Activated CD8-positive, alpha-beta memory T cell treated with anti-CD3 and anti-CD28 coated beads, Interleukin-2, amount 50 U/mL, for 1 hour (primary cell): ENCODE measurements at regions not wholly inside any gene's neighbourhood (a gene's known extent, or its start where the extent isn't known, plus 50 kb on each side); places are given as distances from the start of the nearest gene placed in this dataset.

Experiments used
- DNase-seq: peaks from one replicate; pipeline ENCODE4 v3.0.0-alpha.2; 2020; ENCODE audit errors: extremely low read depth

DNA sequence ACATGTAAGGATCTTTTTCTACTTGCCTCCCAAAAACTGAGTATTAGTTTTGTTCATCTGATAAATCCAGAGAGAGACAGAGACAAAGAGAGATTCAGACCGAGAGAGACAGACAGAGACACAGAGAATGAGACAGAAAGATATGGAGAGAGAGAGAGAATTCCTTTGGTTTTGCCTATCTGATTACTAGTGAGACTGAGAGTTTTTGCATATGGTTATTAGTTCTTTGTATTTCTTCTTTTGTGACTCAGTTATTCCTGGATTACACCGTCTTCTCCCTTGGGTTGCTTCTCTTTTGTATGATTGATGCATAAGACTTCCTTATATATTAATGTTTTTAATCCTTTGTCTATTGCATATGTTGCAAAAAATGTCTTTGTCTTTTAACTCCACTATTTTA is 91.2 kb upstream of the SPATA31C2 start:
- no peak for DNase-seq

DNA sequence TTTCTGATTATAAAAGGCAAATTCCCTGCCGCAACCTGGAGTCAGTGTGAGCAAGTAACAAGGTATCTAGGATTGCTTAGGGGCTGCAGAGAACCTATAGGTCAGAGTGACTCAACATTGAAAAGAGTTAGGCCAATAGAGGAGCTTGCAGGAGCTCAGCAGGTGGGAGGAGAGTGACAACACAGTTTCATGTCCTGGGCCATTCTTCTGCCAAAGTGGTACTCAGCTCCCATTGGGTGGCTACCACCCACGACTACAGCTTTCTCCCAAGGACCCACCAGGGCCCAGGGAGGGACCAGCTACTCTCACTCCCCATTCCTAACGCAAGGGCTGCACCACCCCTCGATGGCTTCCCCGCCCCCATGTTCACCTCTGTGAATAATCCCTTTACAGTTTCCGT is 86.7 kb upstream of the SPATA31C2 start:
- DNase-seq, result no peak

- no peak for DNase-seq
Measured at GRCh38 chr9:88221105-88221504, 82.8 kb upstream of the SPATA31C2 start.

GRCh38 chr9:88220652-88221051 is 82.4 kb upstream of the SPATA31C2 start:
- DNase-seq, result no peak

- no peak for DNase-seq
Measured at GRCh38 chr9:88219601-88220000, 81.3 kb upstream of the SPATA31C2 start.

DNA sequence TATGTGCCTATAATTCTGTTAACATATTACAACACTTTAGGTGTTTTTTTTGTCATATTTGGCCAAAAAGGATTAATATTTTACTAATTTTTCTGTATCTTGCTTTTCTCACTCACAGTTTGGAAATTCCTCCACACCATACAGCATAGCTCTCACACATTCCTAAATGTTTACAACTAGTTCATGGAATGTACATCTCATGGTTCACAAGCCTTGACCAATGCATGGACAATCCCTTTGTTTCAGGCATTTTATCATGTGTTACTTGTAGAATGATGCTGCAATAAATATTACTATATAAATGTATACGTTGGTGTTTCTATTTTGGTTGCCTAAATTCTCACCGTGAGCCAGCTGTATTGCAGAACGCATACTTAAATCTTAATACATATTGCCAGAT is 80.5 kb upstream of the SPATA31C2 start:
- no peak for DNase-seq

DNA sequence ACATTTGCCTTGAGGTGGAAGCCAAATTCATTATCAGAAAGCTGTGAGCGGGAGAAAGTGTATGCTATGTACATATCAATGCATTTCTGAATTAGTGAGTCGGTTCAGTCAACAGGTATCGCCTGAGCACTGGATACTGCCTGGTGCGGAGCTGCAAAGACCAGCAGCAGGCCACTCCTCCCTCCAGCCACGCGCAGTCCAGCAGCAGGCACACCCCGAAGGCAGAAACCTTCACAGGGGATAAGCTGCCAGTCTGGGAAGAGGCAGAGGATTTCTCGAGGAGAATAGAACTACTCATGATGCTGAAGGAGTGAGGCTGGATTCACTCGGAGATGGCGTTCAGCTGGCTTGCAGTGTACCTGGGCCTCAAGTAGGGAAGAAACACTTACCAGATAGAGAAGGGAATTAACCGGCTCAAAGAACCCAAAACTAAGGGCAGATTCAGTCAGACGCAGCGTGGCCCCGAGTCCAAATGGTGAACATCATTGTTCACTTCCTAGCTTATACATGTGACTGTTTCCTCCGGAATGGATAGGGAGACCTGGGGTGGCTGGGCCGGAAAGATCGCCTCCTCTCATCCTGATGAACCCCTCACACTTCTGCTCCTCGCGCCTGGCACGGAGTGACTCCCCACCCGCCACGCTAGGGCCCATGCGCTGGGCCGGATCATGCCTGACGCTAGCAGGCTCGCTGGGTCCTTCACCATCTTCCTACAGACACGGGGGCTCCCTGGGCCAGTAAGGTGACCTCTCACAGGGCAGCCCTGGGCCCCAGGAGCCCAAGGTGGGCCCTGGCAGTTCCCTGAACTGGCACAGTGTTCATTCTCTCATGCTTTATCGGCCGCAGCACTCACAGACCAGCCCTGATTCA is 78.1 kb upstream of the SPATA31C2 start:
- no peak for DNase-seq

DNA sequence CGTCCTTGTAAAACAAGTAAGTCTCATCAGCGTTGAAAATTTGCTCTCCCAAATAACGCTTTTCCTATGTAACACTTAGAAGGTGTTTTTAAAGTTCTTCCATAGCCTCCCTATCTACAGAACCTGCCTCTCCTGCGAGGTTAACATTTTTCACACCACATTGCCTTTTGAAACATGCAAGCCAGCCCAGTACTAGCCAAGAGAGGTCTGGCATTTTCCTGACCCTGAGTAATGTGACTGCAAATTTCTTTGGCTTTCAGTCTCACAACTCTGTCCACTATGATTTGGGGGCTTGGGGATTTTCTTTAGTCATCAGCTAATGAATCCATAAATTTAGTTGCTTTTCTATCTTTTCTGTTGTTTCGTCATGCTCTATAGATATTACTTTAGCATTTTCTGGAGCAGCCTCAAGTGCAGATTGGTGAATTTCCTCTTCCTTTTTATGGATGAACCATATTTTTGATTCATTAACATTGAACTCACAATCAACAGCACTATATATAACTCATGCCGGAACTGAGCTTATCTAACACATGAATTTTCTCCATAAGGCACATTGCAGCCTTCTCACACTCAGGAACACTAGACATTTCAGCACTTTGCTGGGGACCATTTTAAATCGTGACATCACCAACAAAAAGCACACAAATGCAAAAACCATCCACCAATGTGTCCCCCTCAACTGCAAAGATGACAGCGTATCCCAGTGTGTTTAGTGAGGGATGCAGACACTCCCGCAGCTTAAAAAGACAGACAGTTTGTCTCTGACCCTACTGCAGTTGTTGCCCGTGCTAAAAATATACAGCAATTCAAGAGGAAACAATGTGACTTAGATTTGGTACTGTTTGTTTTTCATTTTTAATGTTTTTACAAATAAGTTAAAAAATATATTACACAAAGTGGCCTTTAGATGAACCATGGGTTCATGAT is 77.2 kb upstream of the SPATA31C2 start:
- no peak for DNase-seq

DNA sequence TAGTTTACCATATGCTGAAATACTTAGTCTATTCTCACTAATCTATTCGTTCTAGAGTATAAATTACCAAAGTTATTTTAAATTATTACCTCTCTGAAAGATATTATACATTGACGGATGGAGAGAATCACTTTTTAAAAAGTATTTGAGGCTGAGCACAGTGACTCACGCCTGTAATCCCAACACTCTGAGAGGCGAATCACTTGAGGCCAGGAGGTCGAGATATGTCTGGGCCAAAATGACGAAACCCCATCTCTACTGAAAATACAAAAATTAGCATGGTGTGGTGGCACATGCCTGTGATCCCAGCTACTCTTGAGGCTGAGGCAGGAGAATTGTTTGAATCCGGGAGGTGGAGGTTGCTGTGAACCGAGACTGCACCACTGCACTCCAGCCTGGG is 64.0 kb upstream of the SPATA31C2 start:
- no peak for DNase-seq

GRCh38 chr9:88198341-88198807 is 60.1 kb upstream of the SPATA31C2 start:
- no peak for DNase-seq

GRCh38 chr9:88197781-88198340 is 59.6 kb upstream of the SPATA31C2 start:
- DNase-seq, result no peak

DNA sequence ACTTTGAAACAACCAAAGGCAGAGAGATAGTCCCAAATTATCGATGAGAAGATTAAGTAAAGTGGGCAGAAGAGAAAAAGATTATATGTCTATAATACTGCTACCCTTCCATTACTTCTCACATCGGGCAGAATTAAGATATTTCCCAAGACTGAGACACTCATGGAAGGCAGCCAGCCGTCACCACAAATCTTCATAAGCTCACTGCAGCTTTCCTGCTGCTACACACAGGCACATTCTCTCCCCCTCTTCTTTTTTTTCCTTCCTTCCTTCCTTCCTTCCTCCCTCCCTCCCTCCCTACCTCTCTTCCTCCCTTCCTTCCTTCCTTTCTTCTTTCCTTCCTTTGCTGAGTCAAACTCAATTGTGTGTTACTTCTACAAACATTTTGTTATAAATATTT is 58.7 kb upstream of the SPATA31C2 start:
- no peak for DNase-seq

GRCh38 chr9:88196142-88196790 is 58.0 kb upstream of the SPATA31C2 start:
- DNase-seq, result no peak

- DNase-seq, result no peak
Measured at GRCh38 chr9:88193766-88194165, 55.5 kb upstream of the SPATA31C2 start.

GRCh38 chr9:88191456-88191855 is 53.2 kb upstream of the SPATA31C2 start:
- no peak for DNase-seq

- DNase-seq, result no peak
Measured at GRCh38 chr9:88189371-88189770, 51.1 kb upstream of the SPATA31C2 start.
